GM10266 (cell line): ENCODE measurements at regions not wholly inside any gene's neighbourhood (a gene's known extent, or its start where the extent isn't known, plus 50 kb on each side); places are given as distances from the start of the nearest gene placed in this dataset.

Experiments used
- DNase-seq: peaks from one replicate; pipeline ENCODE4 v3.0.0; 2012; ENCODE audit errors: extremely low spot score
- CTCF ChIP-seq: IDR thresholded peaks from 2 replicates; pipeline ENCODE4 v1.5.1; 2012; ENCODE audit warnings: mild to moderate bottlenecking, low read depth; ENCODE audit not compliant: control insufficient read depth, insufficient read depth; ENCODE audit errors: missing control alignments

GRCh38 chr6:6494677-6495076 lies 93.8 kb upstream of the LY86 start:
- DNase-seq = peak; percentile 69

GRCh38 chr6:6495851-6496250 lies 92.7 kb upstream of the LY86 start:
- TF ChIP-seq CTCF = no peak
- DNase-seq = no peak

More at GRCh38 chr6:6494677-6495076, 93.8 kb upstream of the LY86 start:
- peak; percentile 84 for TF ChIP-seq CTCF

- TF ChIP-seq CTCF = no peak
- no peak for DNase-seq
Measured at GRCh38 chr6:6497541-6497940, 91.0 kb upstream of the LY86 start.

GRCh38 chr6:6497976-6498375 lies 90.5 kb upstream of the LY86 start:
- no peak for DNase-seq
- TF ChIP-seq CTCF = no peak

GRCh38 chr6:6503191-6503590 lies 85.3 kb upstream of the LY86 start:
- DNase-seq = no peak
- TF ChIP-seq CTCF = no peak

GRCh38 chr6:6505111-6505510 lies 83.4 kb upstream of the LY86 start:
- DNase-seq = no peak
- no peak for TF ChIP-seq CTCF

GRCh38 chr6:6508643-6509042 lies 79.9 kb upstream of the LY86 start:
- no peak for DNase-seq
- no peak for TF ChIP-seq CTCF

GRCh38 chr6:6509284-6509683 lies 79.2 kb upstream of the LY86 start:
- no peak for TF ChIP-seq CTCF
- no peak for DNase-seq
